Trophoblast cell (in vitro differentiated cells and primary cell): ENCODE measurements at regions not wholly inside any gene's neighbourhood (a gene's known extent, or its start where the extent isn't known, plus 50 kb on each side); places are given as distances from the start of the nearest gene placed in this dataset.

Source experiments
- DNase-seq, 2 donors: peaks; one replicate each; pipeline ENCODE4 v3.0.0-alpha.2; 2016
- H2AFZ ChIP-seq: 2 replicates; pipeline ENCODE4 v1.6.1; 2013; ENCODE audit warnings: low read length, moderate library complexity, mild to moderate bottlenecking; ENCODE audit not compliant: insufficient read depth, poor library complexity
- H2AK5ac ChIP-seq: 2 replicates; pipeline ENCODE4 v1.6.1; 2013; ENCODE audit warnings: mild to moderate bottlenecking, low read length
- H2BK120ac ChIP-seq: 2 replicates; pipeline ENCODE4 v1.6.1; 2013; ENCODE audit warnings: low read length, mild to moderate bottlenecking, moderate library complexity; ENCODE audit not compliant: insufficient read depth, poor library complexity
- H2BK12ac ChIP-seq: 2 replicates; pipeline ENCODE4 v1.6.1; 2013; ENCODE audit warnings: mild to moderate bottlenecking, low read length, moderate library complexity
- H2BK5ac ChIP-seq: 2 replicates; pipeline ENCODE4 v1.6.1; 2013; ENCODE audit warnings: low read length, low read depth, moderate library complexity, mild to moderate bottlenecking; ENCODE audit not compliant: poor library complexity
- H3K14ac ChIP-seq: 2 replicates; pipeline ENCODE4 v1.6.1; 2013; ENCODE audit warnings: mild to moderate bottlenecking, low read length
- H3K18ac ChIP-seq: 2 replicates; pipeline ENCODE4 v1.6.1; 2013; ENCODE audit warnings: mild to moderate bottlenecking, low read length
- H3K23ac ChIP-seq: 2 replicates; pipeline ENCODE4 v1.6.1; 2013; ENCODE audit warnings: low read length
- H3K27ac ChIP-seq: 2 replicates; pipeline ENCODE4 v1.5.1; 2013; ENCODE audit warnings: low read depth, mild to moderate bottlenecking, inconsistent platforms, low read length, moderate library complexity
- H3K27me3 ChIP-seq: 2 replicates; pipeline ENCODE4 v1.6.1; 2013; ENCODE audit warnings: inconsistent platforms, mild to moderate bottlenecking, low read length, moderate library complexity; ENCODE audit not compliant: insufficient read depth
- H3K36me3 ChIP-seq, 2 experiments: 1 replicate in 1 of 2; 2 replicates in 1 of 2; pipeline ENCODE4 v1.6.1; 2013; ENCODE audit warnings: low read length in 2 of 2, mild to moderate bottlenecking in 2 of 2, moderate library complexity in 1 of 2; ENCODE audit not compliant: insufficient read depth in 2 of 2, control insufficient read depth in 1 of 2
- H3K4ac ChIP-seq: 2 replicates; pipeline ENCODE4 v1.6.1; 2013; ENCODE audit warnings: low read depth, mild to moderate bottlenecking, low read length, moderate library complexity
- H3K4me1 ChIP-seq, 2 experiments: 1 replicate in 1 of 2; 2 replicates in 1 of 2; pipeline ENCODE4 v1.6.1; 2013; ENCODE audit warnings: low read length in 2 of 2, mild to moderate bottlenecking in 2 of 2, moderate library complexity in 1 of 2; ENCODE audit not compliant: insufficient read depth in 2 of 2, control insufficient read depth in 1 of 2
- H3K4me2 ChIP-seq: 2 replicates; pipeline ENCODE4 v1.6.1; 2013; ENCODE audit warnings: inconsistent platforms, mild to moderate bottlenecking, low read length, moderate library complexity
- H3K4me3 ChIP-seq: 2 replicates; pipeline ENCODE4 v1.5.1; 2013; ENCODE audit warnings: mild to moderate bottlenecking, low read depth, low read length, inconsistent platforms
- H3K79me1 ChIP-seq: one replicate; pipeline ENCODE4 v1.6.1; 2013; ENCODE audit warnings: low read length
- H3K79me2 ChIP-seq: 2 replicates; pipeline ENCODE4 v1.6.1; 2013; ENCODE audit warnings: low read length, mild to moderate bottlenecking; ENCODE audit not compliant: control insufficient read depth, insufficient read depth, poor library complexity
- H3K9ac ChIP-seq: 2 replicates; pipeline ENCODE4 v1.6.1; 2013; ENCODE audit warnings: mild to moderate bottlenecking, low read length
- H3K9me3 ChIP-seq: 2 replicates; pipeline ENCODE4 v1.6.1; 2013; ENCODE audit warnings: low read depth, mild to moderate bottlenecking, control low read depth, inconsistent platforms, low read length; ENCODE audit not compliant: insufficient read depth
- H4K12ac ChIP-seq: 2 replicates; pipeline ENCODE4 v1.6.1; 2013; ENCODE audit warnings: low read depth, mild to moderate bottlenecking, low read length, moderate library complexity
- H4K8ac ChIP-seq: 2 replicates; pipeline ENCODE4 v1.6.1; 2013; ENCODE audit warnings: low read depth, mild to moderate bottlenecking, low read length, moderate library complexity
- H4K91ac ChIP-seq: one replicate; pipeline ENCODE4 v1.6.1; 2013; ENCODE audit warnings: low read depth, mild to moderate bottlenecking, low read length, moderate library complexity
- WGBS: extraction: QIAGEN DNeasy Blood & Tissue Kit; methylation state at CpG from one replicate; pipeline ENCODE4 v1.1.7; 2013; ENCODE audit warnings: missing lambda C conversion rate; ENCODE audit not compliant: insufficient read length, insufficient coverage; ENCODE audit errors: extremely low coverage; 5-methylcytosine and 5-hydroxymethylcytosine counted together

GRCh38 chr17:77843896-77844295, 114.6 kb upstream of the TNRC6C start:
- Histone ChIP-seq H4K12ac (no peak overlapping the region), H4K8ac (no peak overlapping the region), H3K9me3 (no peaks in the 10 kb centered on the region), H3K79me1 (no peaks in the 10 kb centered on the region), H3K79me2 (no peaks in the 10 kb centered on the region), H2BK12ac (no peak overlapping the region), H2BK120ac (no peak overlapping the region), H2BK5ac (no peak overlapping the region), H2AFZ (no peak overlapping the region), H3K18ac (no peak overlapping the region), H2AK5ac (no peak overlapping the region), H3K9ac (no peak overlapping the region), H3K14ac (no peak overlapping the region), H3K4me1 (no peaks in the 10 kb centered on the region), H3K27me3 (no peaks in the 10 kb centered on the region), H3K4me2 (no peak overlapping the region), H4K91ac (no peak overlapping the region), H3K23ac (no peak overlapping the region), H3K27ac (no peak overlapping the region), H3K36me3 (no peaks in the 10 kb centered on the region), H3K4ac (no peak overlapping the region), H3K4me3 (no peak overlapping the region)
- no peak for DNase-seq
- WGBS, result no CpG with 5 or more reads among the region's 2 CpGs

- Histone ChIP-seq H3K9ac (no peak overlapping the region), H3K36me3 (no peaks in the 10 kb centered on the region), H4K8ac (no peak overlapping the region), H2BK12ac (no peak overlapping the region), H2AFZ (no peak overlapping the region), H3K27ac (no peak overlapping the region), H3K9me3 (no peaks in the 10 kb centered on the region), H2BK120ac (no peak overlapping the region), H3K4me1 (no peaks in the 10 kb centered on the region), H3K23ac (no peak overlapping the region), H3K4me2 (no peak overlapping the region), H4K12ac (no peak overlapping the region), H3K27me3 (no peaks in the 10 kb centered on the region), H3K4ac (no peak overlapping the region), H3K79me2 (no peaks in the 10 kb centered on the region), H4K91ac (no peak overlapping the region), H3K4me3 (no peak overlapping the region), H2AK5ac (no peak overlapping the region), H2BK5ac (no peak overlapping the region), H3K18ac (no peak overlapping the region), H3K14ac (no peak overlapping the region), H3K79me1 (no peaks in the 10 kb centered on the region)
- no CpG with 5 or more reads among the region's 11 CpGs for WGBS
- no peak for DNase-seq
Measured at GRCh38 chr17:77844681-77845080, 113.8 kb upstream of the TNRC6C start.

- no peak overlapping the region for H4K91ac ChIP-seq
- DNase-seq, result no peak
- no CpG with 5 or more reads among the region's 19 CpGs for WGBS
Measured at GRCh38 chr17:77845541-77846225, 112.8 kb upstream of the TNRC6C start.

GRCh38 chr17:77846531-77847085, 111.9 kb upstream of the TNRC6C start:
- no peak for DNase-seq

More at GRCh38 chr17:77845541-77846225, 112.8 kb upstream of the TNRC6C start:
- H3K14ac ChIP-seq, result no peak overlapping the region
- H3K9ac ChIP-seq, result no peak overlapping the region
- H3K79me1 ChIP-seq, result no peaks in the 10 kb centered on the region
- no peak overlapping the region for H2AFZ ChIP-seq
- H3K36me3 ChIP-seq, result no peaks in the 10 kb centered on the region
- H3K27me3 ChIP-seq, result no peaks in the 10 kb centered on the region
- H3K4ac ChIP-seq, result no peak overlapping the region
- H3K79me2 ChIP-seq, result no peaks in the 10 kb centered on the region
- no peak overlapping the region for H4K12ac ChIP-seq
- H3K18ac ChIP-seq, result no peak overlapping the region
- H2BK5ac ChIP-seq, result no peak overlapping the region
- H3K4me2 ChIP-seq, result no peak overlapping the region
- no peak overlapping the region for H3K4me3 ChIP-seq
- no peak overlapping the region for H4K8ac ChIP-seq
- H3K4me1 ChIP-seq, result no peaks in the 10 kb centered on the region
- H2BK120ac ChIP-seq, result no peak overlapping the region
- no peaks in the 10 kb centered on the region for H3K9me3 ChIP-seq
- H2AK5ac ChIP-seq, result no peak overlapping the region
- no peak overlapping the region for H3K27ac ChIP-seq
- H3K23ac ChIP-seq, result no peak overlapping the region
- H2BK12ac ChIP-seq, result no peak overlapping the region

More at GRCh38 chr17:77846531-77847085, 111.9 kb upstream of the TNRC6C start:
- no peak overlapping the region for H3K4me3 ChIP-seq
- no peak overlapping the region for H3K14ac ChIP-seq
- no peaks in the 10 kb centered on the region for H3K79me1 ChIP-seq
- no peak overlapping the region for H3K9ac ChIP-seq
- no peak overlapping the region for H3K4ac ChIP-seq
- no peak overlapping the region for H3K4me2 ChIP-seq
- no peak overlapping the region for H2BK12ac ChIP-seq
- H3K4me1 ChIP-seq, result no peaks in the 10 kb centered on the region
- H4K8ac ChIP-seq, result no peak overlapping the region
- no peak overlapping the region for H3K23ac ChIP-seq
- no peaks in the 10 kb centered on the region for H3K36me3 ChIP-seq
- no peak overlapping the region for H3K27ac ChIP-seq
- no peak overlapping the region for H2AFZ ChIP-seq
- no peaks in the 10 kb centered on the region for H3K27me3 ChIP-seq
- H3K79me2 ChIP-seq, result no peaks in the 10 kb centered on the region
- no peak overlapping the region for H2BK5ac ChIP-seq
- no peak overlapping the region for H2BK120ac ChIP-seq
- no peak overlapping the region for H4K91ac ChIP-seq
- WGBS, result no CpG with 5 or more reads among the region's 5 CpGs
- peaks cover under 1% of the 10 kb centered on the region for H3K9me3 ChIP-seq
- H2AK5ac ChIP-seq, result no peak overlapping the region
- H4K12ac ChIP-seq, result no peak overlapping the region
- H3K18ac ChIP-seq, result no peak overlapping the region
